HG03135 (cell line): ENCODE measurements at regions not wholly inside any gene's neighbourhood (a gene's known extent, or its start where the extent isn't known, plus 50 kb on each side); places are given as distances from the start of the nearest gene placed in this dataset.
A peak's percentile ranks its signal among the peaks of the same experiment; 100 is the strongest.

Experiments used
- ATAC-seq: cut with Tn5 transposase; IDR thresholded peaks from one replicate; pipeline ENCODE4 v1.9.1; 2021; ENCODE audit warnings: mild to moderate bottlenecking, moderate library complexity; ENCODE audit not compliant: unreplicated experiment

DNA sequence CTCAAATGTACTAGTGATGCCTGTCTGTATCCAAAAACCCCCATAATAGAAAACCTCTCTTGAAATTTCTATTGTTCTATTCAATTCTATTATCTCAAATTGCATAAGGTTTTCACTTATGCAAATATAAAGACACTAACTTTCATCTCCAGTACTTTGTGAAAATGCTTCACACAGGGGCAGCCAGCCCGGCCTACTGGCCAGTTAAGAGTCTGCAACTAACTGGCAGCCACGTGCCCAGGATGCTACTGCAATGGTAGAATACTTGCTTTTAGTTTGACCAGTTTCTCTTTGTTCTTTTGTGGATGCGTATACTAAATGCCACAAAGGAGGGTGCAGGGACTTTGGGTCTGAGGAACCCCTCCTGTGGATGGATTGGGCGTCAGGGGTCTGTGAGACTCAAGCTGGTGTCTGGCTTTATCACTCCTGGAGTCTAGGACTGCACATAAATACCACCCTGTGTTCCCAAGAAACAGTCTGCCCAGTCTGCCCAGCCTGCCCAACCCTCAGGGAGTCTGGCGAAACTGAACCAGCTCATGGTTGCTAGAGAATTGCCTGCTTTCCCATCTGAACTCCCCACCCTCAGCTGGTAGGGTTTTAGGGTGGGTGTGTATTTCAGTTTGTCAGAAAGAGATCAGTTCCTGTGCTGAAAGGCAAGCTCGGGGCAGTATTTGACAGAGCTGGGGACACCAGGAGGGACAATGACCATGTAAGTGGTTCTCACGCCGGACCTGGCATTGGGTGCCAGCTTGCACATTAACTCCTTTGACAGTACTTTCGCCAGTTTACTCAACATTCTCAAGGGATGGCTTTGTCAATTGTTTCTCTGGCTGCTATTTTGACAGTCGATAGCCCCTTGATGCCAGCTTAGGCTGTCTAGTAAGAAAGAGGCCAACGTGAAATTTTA lies 558.2 kb upstream of the JAG1 start:
- no peak for ATAC-seq

DNA sequence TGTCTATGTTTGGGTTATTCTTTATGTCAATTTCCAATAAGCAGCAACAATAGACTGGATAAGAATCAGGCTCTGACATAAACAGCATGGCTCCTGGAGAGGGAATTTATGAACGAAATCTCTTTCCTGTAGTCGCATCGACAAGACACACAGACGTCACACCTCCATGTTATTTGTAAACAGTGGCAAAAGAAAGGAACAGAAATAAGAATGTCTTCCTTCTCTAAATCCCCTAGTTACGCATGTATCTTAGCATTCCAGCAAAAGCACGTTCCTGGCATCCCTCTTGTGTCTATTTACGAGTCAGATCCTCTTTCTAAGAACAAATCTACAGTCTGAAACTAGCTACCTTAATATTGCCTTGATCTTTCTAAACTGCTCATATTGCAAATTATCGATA lies 559.1 kb upstream of the JAG1 start:
- ATAC-seq, result no peak

DNA sequence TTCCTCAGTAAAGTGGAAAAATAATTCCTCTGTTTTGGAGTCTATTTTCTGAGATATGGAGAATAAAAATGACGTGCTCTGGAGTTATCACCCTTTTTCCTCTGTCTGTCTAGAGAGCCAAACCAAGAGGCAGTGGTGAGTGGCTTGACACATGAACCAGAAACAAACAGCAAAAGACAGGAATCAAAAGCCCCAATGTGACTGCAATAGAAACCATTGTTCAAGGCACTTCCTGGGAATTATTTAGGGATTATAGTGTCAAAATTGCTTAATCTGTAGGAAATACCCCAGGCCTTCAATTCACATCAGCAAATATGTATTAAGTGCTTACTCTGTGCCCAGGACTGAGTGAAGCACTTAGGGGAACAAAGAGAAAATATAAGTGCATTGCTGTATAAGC lies 560.4 kb upstream of the JAG1 start:
- ATAC-seq, result no peak

DNA sequence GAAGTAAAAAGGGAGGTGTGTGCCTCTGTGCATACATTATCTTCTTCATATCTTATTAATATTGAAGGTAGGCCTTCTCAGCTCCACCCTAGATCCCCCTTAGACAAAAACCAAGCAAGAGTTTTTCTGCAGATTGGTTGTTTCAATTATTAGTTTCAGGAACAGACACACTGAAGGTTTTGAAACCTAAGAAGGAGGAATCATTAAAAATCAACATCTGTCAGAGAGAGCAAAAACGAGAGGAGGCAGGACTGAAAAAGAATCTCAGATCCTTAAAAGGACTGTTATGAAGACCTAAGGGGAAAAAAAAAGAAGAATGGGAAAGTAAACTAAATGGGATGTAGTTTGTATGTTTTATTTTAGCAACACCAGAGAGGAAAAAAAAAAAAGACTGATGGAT lies 560.8 kb upstream of the JAG1 start:
- ATAC-seq, result no peak

DNA sequence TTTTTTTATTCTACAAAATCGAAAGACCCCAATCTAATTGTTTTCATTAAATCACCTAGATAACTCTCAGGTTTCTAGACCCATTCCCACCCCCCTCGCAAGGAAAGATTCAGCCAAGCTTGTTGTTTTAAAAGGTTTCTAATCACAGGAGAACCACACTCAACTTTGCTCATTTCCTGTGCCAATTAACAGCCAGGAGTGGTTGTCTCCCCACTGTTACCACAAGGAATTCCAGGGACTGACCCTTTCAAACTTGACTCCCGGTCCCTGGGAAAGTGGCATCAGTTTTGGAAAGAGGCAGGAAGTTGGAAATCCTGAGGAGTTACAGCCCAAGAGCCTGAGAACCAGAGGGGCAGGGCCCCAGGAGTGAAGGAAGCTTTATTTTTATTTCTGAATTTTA lies 561.3 kb upstream of the JAG1 start:
- no peak for ATAC-seq

DNA sequence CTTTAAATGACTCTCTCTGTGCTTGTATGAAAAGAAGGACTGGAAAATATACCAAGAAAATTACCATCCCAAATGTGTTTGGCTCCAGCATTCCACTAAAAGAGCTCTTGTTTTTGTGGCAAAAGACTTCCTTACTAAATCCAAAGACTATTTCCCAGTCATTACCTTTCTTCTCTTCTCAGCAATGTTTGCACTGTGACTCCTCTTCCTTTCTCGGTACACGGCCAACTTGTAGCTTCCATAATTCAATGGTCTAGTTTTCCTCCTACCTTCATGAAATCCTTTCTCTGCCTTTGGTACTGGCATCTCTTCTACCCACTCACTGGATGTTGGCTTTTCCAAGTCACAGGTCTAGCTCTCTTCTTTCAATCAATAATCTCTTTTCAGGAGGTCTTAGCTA lies 568.5 kb upstream of the JAG1 start:
- ATAC-seq, result no peak

DNA sequence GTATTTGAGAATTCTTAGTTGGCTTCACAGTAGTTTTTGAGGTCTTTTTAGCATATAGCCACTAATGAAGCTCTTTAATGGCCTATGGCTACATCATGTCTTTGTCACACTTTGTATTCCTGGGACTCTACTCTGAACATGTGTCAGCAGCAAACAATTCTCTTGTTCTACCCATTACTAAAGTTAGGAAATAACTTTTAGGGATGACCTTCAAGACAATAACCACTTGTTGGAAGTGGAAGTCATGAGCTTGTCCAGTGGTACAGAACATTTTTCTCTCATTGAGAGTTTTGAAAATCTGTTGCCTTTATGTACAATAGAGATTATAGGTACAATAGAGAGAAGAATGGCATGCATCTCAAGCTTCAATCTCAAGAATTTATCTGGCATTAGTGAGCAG lies 571.6 kb upstream of the JAG1 start:
- ATAC-seq, result no peak

DNA sequence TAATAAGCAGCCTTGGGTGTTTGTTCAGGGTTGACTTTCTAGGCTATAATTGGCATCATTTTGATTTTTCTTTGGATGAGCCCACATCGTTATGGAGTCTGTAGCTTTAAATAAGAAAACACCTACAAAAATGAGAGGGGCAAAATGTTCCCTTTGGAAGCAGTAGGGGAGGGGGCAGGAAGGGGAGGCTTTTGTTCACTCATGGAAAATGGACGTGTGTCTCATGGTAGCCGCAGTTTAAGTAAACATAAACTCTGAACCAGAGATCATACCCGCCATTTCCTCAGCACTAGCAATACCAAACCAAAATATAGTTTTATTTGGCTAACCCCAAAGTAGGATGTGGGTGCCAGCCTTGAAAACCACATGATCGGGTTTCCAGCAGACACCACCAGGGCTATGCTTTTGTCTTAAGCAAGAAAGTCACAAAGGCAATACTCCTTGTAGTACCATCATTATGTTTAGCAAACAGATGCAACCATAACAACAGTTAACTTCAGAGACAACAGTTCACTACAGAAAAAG lies 572.5 kb upstream of the JAG1 start:
- no peak for ATAC-seq

DNA sequence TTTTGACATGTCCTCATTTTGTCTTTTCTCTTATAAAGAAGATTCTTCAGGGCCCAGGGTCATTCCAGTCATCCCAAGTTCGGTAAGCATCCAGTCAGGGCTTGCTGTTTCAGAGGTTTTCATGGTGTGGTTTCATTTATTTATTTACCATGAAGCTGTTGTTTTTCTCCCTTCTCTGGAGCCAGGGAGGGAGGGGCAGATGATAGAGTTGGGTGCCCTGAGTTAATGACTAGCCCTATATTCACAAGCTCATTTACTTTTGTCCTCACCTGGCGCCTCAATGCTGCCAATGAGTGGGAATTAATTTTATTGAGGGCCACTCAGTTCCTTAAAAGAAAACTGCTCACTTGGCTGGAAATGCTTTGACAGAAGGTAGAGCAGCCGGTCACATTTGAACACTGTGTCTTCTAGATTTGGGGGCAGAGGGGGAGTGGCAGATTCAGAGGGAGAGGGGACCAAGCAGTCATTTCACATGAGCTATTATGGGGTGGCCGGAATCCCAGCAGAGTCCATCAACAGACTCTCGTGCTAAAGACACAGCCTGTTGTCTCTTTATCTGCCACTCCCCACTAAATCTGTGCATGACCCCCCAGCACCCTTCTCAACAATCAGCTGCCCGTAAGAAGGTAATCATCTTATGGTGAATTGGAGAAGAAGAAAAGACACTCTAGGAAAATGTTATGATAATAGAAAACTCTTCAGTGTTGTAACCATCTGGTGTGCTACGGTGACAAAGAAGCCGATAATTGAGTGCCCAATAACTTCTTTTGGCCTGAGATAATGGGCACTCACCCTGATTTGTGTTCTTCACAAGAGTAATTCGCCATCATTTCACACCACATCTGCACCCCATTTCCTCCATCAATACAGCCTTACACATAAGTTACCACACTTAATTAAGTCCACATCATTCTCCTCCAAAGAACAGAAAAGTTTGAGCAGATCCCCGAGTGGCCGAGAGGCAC lies 573.5 kb upstream of the JAG1 start:
- no peak for ATAC-seq

DNA sequence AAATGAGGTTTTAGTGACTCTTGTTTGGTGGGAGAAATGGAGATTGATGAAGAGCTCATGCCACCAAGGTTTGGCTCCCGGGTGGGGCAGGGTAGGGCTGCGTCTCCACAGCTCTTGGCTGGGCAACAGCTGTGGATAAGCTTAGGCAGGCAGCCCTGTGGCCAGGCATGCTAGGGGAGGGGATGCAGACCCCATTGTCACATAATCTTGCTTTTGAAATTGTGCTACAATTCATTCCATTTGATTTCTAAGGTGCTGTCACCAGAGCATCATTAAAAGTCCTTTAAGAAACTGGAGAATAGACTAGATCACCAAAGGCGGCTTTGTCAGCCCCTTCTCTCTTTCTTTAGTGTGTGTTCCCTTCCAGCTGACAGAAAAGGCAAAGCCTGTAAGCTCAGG lies 574.2 kb upstream of the JAG1 start:
- ATAC-seq, result no peak

DNA sequence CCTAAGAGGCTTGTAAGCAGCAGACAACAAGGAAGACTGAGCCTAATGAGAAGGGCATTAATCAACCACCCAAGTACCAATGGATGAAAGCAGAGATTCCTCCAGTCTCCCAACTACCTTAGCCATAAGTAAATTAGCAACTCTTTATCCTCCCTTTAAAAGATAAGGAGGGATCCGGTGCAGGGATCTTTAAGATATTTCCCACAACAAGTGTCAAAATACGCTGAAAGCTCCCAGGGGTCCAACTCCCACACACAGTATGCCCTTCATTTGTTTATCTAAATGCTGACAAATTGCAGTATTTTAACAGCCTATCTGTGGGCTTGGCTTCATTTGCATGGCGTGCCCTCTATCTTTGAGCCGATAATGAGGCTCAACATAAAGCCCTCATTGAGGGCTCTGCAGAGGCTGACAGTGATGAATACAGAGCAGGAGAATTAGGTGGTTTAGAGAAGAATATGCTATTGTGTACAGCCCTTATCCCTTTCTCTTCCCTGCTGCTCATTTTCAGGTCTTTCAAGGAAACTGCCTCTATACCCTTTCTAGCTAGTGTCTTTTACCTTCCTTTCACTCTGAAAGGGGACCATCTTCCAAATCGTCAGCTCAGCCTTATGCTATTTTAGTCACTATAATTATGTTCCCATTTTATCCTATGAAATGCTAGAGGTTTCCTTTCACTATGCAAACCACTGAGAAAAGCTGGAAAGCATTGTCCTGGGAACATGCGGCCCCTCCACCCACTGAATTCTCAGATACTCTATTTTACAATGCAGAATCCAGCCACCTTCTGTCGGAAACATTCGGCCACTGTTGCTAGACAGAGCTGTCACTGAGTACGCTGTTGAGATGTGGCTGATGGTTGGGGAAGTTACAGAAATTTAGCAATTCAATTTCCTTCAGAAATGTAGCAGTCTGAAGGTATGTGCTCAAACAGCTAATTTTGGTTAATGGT lies 575.2 kb upstream of the JAG1 start:
- no peak for ATAC-seq

DNA sequence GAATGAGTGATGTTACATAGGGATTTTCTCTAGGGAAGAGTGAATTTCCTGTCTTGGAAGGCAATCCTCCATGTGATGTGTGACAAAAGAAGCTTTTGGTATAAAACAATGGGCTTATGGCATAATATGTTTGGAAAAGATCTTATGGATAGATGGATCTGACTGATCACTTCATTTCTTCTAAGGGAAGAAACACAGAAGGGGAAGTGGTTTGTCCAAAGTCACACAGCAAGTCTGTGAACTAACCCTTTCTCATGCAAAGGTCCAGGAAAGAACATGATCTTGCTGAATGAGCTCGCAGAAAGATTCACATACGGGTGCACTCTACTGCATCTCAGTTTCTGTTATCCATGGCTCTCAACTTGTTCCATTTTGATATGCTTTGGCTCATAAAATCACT lies 575.9 kb upstream of the JAG1 start:
- no peak for ATAC-seq

DNA sequence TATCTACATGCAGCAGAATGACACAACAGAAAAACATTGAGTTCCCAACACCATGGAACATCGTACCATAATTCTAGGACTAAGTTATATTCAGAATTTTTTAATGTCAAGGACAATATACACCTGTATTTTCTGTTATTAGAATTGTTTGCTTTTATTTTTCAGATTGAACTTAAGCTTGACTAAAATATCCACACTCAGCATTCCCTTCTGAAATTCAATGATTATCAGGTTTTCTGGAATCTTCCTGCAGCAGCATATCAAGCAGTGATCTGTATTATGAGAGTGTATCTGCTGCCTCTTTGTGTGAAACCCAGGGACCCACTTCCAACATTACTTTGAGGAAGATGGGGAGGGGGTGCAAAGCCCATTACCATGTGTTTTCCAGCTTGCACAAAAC lies 578.6 kb upstream of the JAG1 start:
- ATAC-seq, result no peak

DNA sequence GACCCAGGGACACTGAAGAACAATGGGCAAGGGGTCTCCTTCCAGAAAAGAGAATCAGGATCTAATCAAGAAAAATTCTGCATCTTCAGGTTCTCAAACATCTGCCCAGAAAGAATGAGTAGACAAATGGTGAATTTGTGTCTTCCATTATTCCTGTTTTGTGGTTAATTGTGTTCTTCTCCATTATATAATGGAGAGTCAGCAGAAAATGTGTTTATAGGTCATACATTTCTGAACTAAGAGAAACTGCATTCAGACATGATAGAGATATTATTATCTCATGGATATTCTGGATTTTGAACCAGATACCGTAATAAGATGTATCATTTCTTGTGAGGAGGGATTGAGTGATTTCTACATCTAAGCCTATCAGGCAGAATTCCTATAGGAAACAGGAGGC lies 581.7 kb upstream of the JAG1 start:
- ATAC-seq, result no peak

DNA sequence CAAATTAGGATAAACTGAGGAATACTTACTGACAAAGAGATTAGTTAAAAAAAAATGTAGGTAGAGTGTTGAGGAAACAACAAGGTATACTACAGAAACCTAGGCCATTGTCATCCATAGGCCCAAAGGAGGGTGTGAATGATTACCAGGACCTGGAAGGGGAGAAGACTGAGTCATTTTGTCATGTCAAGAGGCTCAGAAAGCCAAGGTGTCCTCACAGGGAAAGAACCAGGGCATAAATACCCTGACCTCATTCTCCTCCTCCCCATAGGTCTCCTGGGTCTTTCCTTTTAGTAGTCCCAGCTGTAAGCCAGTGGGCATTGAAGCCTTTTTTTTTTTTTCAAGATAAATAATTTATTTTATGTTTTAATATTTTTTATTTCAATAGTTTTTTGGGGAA lies 582.1 kb upstream of the JAG1 start:
- ATAC-seq, result no peak

DNA sequence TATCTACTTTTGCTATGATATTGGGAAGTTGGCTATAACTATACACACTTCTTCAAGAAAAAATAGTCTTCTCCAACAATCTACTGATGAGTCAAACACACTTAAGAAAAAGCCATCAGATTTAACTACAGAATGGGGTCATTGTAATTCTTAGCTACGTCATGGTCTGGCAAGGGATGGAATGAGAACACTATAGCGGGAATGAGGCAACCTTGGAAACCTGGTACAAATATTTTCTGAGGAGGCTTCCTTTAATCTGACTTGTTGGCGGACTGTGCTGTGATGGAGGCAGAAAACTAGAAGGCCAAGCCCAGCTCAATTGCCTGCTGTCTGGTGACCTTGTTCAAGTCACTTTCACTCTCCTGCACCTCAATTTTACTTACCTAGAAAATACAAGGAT lies 586.8 kb upstream of the JAG1 start:
- no peak for ATAC-seq

DNA sequence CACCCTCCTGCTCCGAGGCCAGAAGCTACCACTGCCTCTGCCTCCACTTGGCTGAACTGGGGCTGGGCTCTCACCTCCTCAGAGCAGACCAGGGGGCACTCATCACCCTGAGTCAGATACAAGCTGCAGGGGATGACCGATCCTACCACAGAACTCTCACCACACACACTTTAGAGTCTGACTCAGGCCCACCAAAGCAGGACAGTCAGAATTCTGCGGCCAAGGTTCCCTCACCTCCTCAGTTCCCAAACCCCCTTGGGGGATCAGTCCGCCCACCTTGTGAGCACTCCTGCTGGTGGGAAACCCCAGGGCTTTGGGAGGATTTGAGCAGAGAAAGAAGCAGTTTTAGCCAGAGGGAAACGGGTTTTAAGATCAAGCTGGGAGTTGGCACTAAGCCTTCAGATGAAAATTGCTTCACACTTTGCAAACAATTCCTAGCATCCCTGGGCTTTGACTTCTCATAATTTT lies 587.8 kb upstream of the JAG1 start:
- no peak for ATAC-seq

DNA sequence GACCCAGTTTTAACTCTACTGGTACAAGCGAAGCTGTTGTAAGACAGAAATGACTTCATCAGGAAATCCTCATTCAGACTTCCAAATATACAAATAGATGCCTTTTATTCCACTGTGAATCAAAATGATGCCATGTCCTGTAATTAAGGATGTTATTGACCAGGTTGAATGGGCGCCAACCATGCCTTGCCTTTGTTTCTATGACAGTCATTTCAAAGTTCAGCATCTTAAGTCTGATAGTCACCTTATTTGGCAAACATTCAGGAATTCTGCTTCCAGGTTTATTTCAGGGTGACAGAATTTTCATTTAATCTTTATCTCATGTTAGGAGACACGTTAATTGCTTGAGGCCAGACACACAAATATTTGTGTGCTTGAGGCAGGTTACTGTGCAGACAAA lies 592.8 kb upstream of the JAG1 start:
- ATAC-seq, result no peak

DNA sequence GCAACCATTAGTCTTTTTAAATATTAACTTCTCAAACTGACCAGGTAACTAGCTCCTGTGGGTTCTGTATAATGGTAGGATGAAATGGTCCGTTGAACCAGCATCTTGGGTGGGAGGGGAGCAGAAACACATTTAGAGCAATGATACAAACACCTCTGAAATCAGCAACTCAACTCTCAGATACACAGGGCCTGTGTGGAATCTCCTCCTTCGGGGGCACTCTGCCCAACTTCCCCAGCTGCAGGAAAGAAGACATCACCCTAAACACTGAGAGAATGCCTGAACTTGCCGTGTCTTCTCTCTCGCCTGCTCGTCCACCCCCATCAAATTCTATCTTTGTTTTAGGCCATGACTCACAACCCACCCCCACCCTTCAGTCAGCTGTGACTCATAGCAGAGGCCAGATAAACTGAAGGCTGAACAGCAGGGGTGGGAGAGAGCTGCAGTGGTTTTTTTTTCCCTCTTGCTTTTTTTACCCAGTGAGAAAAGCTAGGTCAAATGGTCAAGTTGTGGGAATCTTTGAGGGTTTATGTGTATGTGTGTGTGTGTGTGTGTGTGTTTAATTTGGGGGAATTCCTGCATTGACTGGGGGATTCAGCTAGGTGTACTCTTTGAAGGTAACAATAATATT lies 593.4 kb upstream of the JAG1 start:
- peak; percentile 60 for ATAC-seq

DNA sequence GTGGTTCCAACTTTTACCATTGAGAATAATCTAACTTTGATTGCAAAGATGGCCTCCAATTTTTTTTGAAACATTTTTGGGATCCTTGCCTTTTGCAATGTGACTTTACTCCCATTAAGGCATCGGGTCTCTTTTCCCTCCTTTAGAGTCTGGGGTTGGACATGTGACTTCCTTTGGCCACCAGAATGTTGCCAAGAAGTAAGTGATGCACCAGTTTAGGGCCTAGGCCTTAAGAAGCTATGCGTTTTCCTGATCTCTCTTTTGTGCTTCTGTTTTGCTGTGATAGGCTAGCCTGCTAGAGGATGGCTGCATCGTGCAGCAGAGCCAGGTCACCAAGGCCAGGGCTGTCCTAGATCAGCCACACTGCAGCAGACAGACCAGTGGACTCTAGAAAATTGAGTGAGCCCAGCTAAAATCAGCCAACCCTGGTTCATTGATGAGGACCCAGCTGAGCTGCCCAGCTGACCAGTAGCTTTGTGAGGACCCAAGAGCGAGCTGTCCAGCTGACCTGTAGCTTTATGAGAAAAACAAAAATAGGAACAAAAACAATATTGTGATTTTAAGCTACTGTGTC lies 594.0 kb upstream of the JAG1 start:
- no peak for ATAC-seq
